Colonic mucosa (tissue), 4 donors: ENCODE measurements at regions not wholly inside any gene's neighbourhood (a gene's known extent, or its start where the extent isn't known, plus 50 kb on each side); places are given as distances from the start of the nearest gene placed in this dataset.

ENCODE experiments used
- DNase-seq: peaks from one replicate; pipeline ENCODE4 v3.0.0-alpha.2; 2020
- H3K27ac ChIP-seq: fragments of 200-600 bp; one replicate; pipeline ENCODE4 v1.8.0; 2021
- H3K27me3 ChIP-seq: fragments of 200-600 bp; one replicate; pipeline ENCODE4 v1.8.0; 2021
- H3K36me3 ChIP-seq: fragments of 200-600 bp; one replicate; pipeline ENCODE4 v1.8.0; 2021
- H3K4me1 ChIP-seq: fragments of 200-600 bp; one replicate; pipeline ENCODE4 v1.8.0; 2021; ENCODE audit warnings: mild to moderate bottlenecking
- H3K4me3 ChIP-seq: fragments of 200-600 bp; one replicate; pipeline ENCODE4 v1.8.0; 2021
- H3K9ac ChIP-seq, 2 donors: one replicate each; pipeline ENCODE4 v1.7.0; 2013; ENCODE audit warnings: control low read depth in 2 of 2, low read depth in 2 of 2, low read length in 2 of 2
- H3K9me3 ChIP-seq: fragments of 200-600 bp; one replicate; pipeline ENCODE4 v1.8.0; 2021
- intact Hi-C: fragments of 100-400 bp; cut with DNase I; formaldehyde crosslinking; loops from one replicate; pipeline ENCODE4 v1.14.1; 2022
- TF ChIP-seq, protein P1 (sequence below): fragments of 200-600 bp; IDR thresholded peaks from one replicate; pipeline ENCODE4 v1.8.0; 2022; ENCODE audit warnings: antibody characterized with exemption, mild to moderate bottlenecking
- donor health status: healthy.
- donor health status: DM: no; HTN: no; CAD: no.
- donor health status: DM: no; HTN: no; CAD: no.

GRCh38 chr1:170310951-170311350, 165.2 kb downstream of the NTMT2 start:
- no peak overlapping the region for H3K27ac ChIP-seq
- intact Hi-C loops = no loop called here
- H3K4me1 ChIP-seq = no peaks in the 10 kb centered on the region
- no peaks in the 10 kb centered on the region for H3K9me3 ChIP-seq
- no peak overlapping the region for H3K9ac ChIP-seq
- H3K4me3 ChIP-seq = no peak overlapping the region
- no peaks in the 10 kb centered on the region for H3K27me3 ChIP-seq
- no peak for DNase-seq
- TF ChIP-seq, protein P1, sequence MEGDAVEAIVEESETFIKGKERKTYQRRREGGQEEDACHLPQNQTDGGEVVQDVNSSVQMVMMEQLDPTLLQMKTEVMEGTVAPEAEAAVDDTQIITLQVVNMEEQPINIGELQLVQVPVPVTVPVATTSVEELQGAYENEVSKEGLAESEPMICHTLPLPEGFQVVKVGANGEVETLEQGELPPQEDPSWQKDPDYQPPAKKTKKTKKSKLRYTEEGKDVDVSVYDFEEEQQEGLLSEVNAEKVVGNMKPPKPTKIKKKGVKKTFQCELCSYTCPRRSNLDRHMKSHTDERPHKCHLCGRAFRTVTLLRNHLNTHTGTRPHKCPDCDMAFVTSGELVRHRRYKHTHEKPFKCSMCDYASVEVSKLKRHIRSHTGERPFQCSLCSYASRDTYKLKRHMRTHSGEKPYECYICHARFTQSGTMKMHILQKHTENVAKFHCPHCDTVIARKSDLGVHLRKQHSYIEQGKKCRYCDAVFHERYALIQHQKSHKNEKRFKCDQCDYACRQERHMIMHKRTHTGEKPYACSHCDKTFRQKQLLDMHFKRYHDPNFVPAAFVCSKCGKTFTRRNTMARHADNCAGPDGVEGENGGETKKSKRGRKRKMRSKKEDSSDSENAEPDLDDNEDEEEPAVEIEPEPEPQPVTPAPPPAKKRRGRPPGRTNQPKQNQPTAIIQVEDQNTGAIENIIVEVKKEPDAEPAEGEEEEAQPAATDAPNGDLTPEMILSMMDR = no peak
- H3K36me3 ChIP-seq = no peaks in the 10 kb centered on the region

DNA sequence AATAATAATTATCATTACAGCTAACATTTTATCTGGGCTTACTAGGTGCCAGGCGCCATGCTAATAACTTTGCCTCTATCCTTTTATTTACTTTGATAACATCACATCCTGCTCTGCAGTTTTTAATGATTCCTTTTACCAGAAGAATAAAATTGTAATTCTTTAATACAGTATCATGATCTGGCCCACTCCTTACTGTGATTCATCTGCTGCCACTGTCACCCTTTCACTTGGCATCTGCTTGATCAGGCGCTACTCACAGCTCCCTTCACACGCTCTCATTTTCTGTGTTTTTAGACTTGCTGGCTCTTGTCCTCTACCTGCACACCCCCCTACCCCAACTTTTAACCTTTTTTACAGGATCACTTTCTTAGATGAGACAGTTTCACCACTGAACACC, 167.5 kb downstream of the NTMT2 start:
- no peaks in the 10 kb centered on the region for H3K4me1 ChIP-seq
- H3K9ac ChIP-seq = no peak overlapping the region
- H3K9me3 ChIP-seq = no peaks in the 10 kb centered on the region
- no peak overlapping the region for H3K4me3 ChIP-seq
- H3K36me3 ChIP-seq = no peaks in the 10 kb centered on the region
- intact Hi-C loops = no loop called here
- TF ChIP-seq, protein P1 = no peak
- DNase-seq = no peak
- H3K27me3 ChIP-seq = no peaks in the 10 kb centered on the region
- H3K27ac ChIP-seq = no peak overlapping the region

DNA sequence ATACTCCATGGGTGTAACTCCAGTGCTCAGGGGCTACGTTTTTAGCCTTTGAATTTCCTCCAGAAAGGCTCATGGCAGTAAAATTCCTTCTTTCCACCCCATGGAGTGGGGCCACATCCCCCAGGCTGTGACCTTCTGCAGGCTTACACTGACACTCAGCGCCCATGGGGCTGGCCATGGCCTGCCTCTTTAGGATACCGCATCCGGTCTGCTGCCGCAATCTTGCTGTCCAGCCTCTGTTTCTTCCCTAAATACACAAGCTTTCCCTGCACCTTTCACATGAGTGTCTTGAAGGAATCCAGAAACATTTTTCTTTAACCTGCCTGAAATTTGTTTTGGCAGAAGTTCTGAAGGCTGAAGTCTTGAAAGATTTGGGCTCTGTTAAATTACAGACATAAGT, 170.5 kb downstream of the NTMT2 start:
- TF ChIP-seq, protein P1 = no peak
- H3K27ac ChIP-seq = no peak overlapping the region
- no peaks in the 10 kb centered on the region for H3K4me1 ChIP-seq
- no peak for DNase-seq
- intact Hi-C loops = no loop called here
- no peaks in the 10 kb centered on the region for H3K36me3 ChIP-seq
- H3K4me3 ChIP-seq = no peak overlapping the region
- no peaks in the 10 kb centered on the region for H3K27me3 ChIP-seq
- no peaks in the 10 kb centered on the region for H3K9me3 ChIP-seq
- H3K9ac ChIP-seq = no peak overlapping the region

GRCh38 chr1:170318141-170318540, 172.4 kb downstream of the NTMT2 start:
- H3K27ac ChIP-seq = no peak overlapping the region
- no peaks in the 10 kb centered on the region for H3K9me3 ChIP-seq

GRCh38 chr1:170318736-170319135, 173.0 kb downstream of the NTMT2 start:
- Histone ChIP-seq H3K27ac (no peak overlapping the region), H3K9ac (no peak overlapping the region), H3K36me3 (no peaks in the 10 kb centered on the region), H3K9me3 (no peaks in the 10 kb centered on the region), H3K4me1 (no peaks in the 10 kb centered on the region), H3K27me3 (no peaks in the 10 kb centered on the region), H3K4me3 (no peak overlapping the region)
- TF ChIP-seq, protein P1 = no peak
- intact Hi-C loops = no loop called here
- DNase-seq = no peak

More at GRCh38 chr1:170318141-170318540, 172.4 kb downstream of the NTMT2 start:
- Histone ChIP-seq H3K27me3 (no peaks in the 10 kb centered on the region), H3K9ac (no peak overlapping the region), H3K4me1 (no peaks in the 10 kb centered on the region), H3K36me3 (no peaks in the 10 kb centered on the region), H3K4me3 (no peak overlapping the region)
- intact Hi-C loops = no loop called here
- TF ChIP-seq, protein P1 = no peak
- no peak for DNase-seq

GRCh38 chr1:170321113-170321512, 175.4 kb downstream of the NTMT2 start:
- TF ChIP-seq, protein P1 = no peak
- Histone ChIP-seq H3K36me3 (no peaks in the 10 kb centered on the region), H3K27me3 (no peaks in the 10 kb centered on the region), H3K27ac (no peak overlapping the region), H3K4me3 (no peak overlapping the region), H3K9ac (no peak overlapping the region), H3K9me3 (no peaks in the 10 kb centered on the region), H3K4me1 (no peaks in the 10 kb centered on the region)
- intact Hi-C loops = no loop called here
- DNase-seq = no peak
